DND-41 (cell line): ENCODE measurements at regions not wholly inside any gene's neighbourhood (a gene's known extent, or its start where the extent isn't known, plus 50 kb on each side); places are given as distances from the start of the nearest gene placed in this dataset.

Source experiments
- ATAC-seq: fragments of 200-7000 bp; cut with Tn5 transposase; 3 replicates; pipeline ENCODE4 v1.9.1; 2021; ENCODE audit warnings: low read depth; ENCODE audit not compliant: insufficient read depth
- DNase-seq: peaks from one replicate; pipeline ENCODE4 v3.0.0-alpha.2; 2020
- H2AFZ ChIP-seq: 2 replicates; pipeline ENCODE4 v1.6.0; 2012; ENCODE audit warnings: low read depth, low read length
- H3K27ac ChIP-seq: 2 replicates; pipeline ENCODE4 v1.5.1; 2012; ENCODE audit warnings: low read length, inconsistent platforms
- H3K27me3 ChIP-seq: fragments of 200-600 bp; sonication (generic); 2 replicates; pipeline ENCODE4 v1.6.0; 2012; ENCODE audit warnings: low read length, mild to moderate bottlenecking, inconsistent platforms; ENCODE audit not compliant: insufficient read depth, poor library complexity
- H3K36me3 ChIP-seq: 2 replicates; pipeline ENCODE4 v1.5.1; 2012; ENCODE audit warnings: low read length, inconsistent platforms; ENCODE audit not compliant: insufficient read depth
- H3K4me1 ChIP-seq: 2 replicates; pipeline ENCODE4 v1.5.1; 2012; ENCODE audit warnings: mild to moderate bottlenecking, low read length; ENCODE audit not compliant: insufficient read depth
- H3K4me2 ChIP-seq: 2 replicates; pipeline ENCODE4 v1.6.0; 2012; ENCODE audit warnings: mild to moderate bottlenecking, moderate library complexity, low read length, inconsistent platforms; ENCODE audit not compliant: insufficient read depth
- H3K4me3 ChIP-seq, 2 experiments: fragments of 200-600 bp in 1 of 2; shearing (Covaris generic) in 1 of 2; 2 replicates each; pipeline ENCODE4 v1.5.1; 2012 to 2016; ENCODE audit warnings: inconsistent platforms in 2 of 2, low read length in 2 of 2, mild to moderate bottlenecking in 2 of 2, low read depth in 1 of 2, moderate library complexity in 1 of 2
- H3K79me2 ChIP-seq: 2 replicates; pipeline ENCODE4 v1.6.0; 2012; ENCODE audit warnings: low read length, inconsistent platforms; ENCODE audit not compliant: insufficient read depth
- H3K9ac ChIP-seq: 2 replicates; pipeline ENCODE4 v1.6.0; 2012; ENCODE audit warnings: low read depth, mild to moderate bottlenecking, inconsistent platforms, low read length, moderate library complexity
- H3K9me3 ChIP-seq: 2 replicates; pipeline ENCODE4 v1.5.1; 2012; ENCODE audit warnings: low read length, moderate library complexity, mild to moderate bottlenecking, inconsistent platforms; ENCODE audit not compliant: insufficient read depth, severe bottlenecking
- H4K20me1 ChIP-seq: 2 replicates; pipeline ENCODE4 v1.6.0; 2012; ENCODE audit warnings: low read length; ENCODE audit not compliant: insufficient read depth
- CTCF ChIP-seq: IDR thresholded peaks from 2 replicates; pipeline ENCODE4 v1.5.1; 2012; ENCODE audit warnings: borderline replicate concordance, low read length, moderate library complexity, mild to moderate bottlenecking; ENCODE audit not compliant: poor library complexity, severe bottlenecking; ENCODE audit errors: extremely low read depth
- EZH2 ChIP-seq: IDR thresholded peaks from 3 replicates; pipeline ENCODE4 v1.6.1; 2012; ENCODE audit warnings: borderline replicate concordance, low read depth, mild to moderate bottlenecking, moderate library complexity, low read length, inconsistent platforms; ENCODE audit not compliant: severe bottlenecking

DNA sequence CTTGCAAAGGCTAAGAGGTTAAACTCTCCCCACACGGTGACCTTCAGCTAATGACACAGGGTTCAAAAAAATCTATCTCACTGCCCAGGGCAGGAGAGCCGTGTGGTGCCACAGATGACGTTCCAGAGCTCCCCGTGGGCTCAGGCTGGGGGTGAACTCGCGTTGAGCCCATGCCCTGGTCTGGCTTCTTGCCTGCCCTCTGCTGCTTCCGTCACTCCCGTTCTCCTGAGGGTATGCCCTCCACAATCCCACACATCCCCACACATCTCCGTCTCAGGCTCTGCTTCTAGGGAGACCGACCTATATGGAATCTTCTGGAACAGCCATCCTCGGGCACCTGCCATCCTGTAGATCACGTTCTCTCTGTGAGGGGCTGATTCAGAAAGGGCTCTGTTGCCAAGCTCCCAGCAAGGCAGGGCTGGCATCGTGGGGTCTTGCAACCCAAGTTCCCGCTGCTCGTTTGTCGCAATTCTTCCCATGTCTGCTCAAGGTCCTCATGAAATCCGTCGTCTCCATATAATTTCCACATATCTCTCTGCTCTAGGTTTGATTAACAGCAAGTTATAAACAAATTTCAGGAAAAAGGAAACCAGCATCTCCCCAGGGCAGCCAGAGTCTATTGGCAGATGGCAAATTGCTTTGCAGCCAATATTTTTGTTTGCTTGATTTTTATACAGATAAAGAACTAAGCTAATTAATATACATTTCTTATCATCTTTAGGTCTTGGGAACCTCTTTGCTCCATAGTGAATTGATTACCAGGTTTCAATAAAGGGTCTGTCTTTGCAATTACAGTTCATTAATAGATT is 278.2 kb downstream of the PTPRU start:
- no peaks in the 10 kb centered on the region for H3K79me2 ChIP-seq
- DNase-seq (no peak), ATAC-seq (no peak)
- no peak overlapping the region for H3K4me3 ChIP-seq
- H3K9me3 ChIP-seq, result no peaks in the 10 kb centered on the region
- peaks cover 5% of the 10 kb centered on the region; the same call in 1 of the 2 replicates for H4K20me1 ChIP-seq
- no peak overlapping the region for H3K9ac ChIP-seq
- no peaks in the 10 kb centered on the region for H3K36me3 ChIP-seq
- H3K27me3 ChIP-seq, result peaks cover 5% of the 10 kb centered on the region
- H3K4me1 ChIP-seq, result no peaks in the 10 kb centered on the region
- H3K27ac ChIP-seq, result no peak overlapping the region
- TF ChIP-seq CTCF, result no peak
- TF ChIP-seq EZH2, result no peak
- no peak overlapping the region for H2AFZ ChIP-seq
- no peak overlapping the region for H3K4me2 ChIP-seq

- H3K4me2 ChIP-seq, result no peak overlapping the region
- no peak overlapping the region for H2AFZ ChIP-seq
- H3K9ac ChIP-seq, result no peak overlapping the region
- TF ChIP-seq EZH2 (no peak), CTCF (peak; percentile 54)
- no peak overlapping the region for H3K27ac ChIP-seq
- no peaks in the 10 kb centered on the region for H3K79me2 ChIP-seq
- H3K4me1 ChIP-seq, result no peaks in the 10 kb centered on the region
- H4K20me1 ChIP-seq, result peaks cover 5% of the 10 kb centered on the region
- peaks cover 5% of the 10 kb centered on the region for H3K27me3 ChIP-seq
- DNase-seq (peak; percentile 8), ATAC-seq (0 out of 3 replicates have a peak, but pooled peaks have one; percentile 39)
- no peak overlapping the region for H3K4me3 ChIP-seq
- H3K9me3 ChIP-seq, result no peaks in the 10 kb centered on the region
- H3K36me3 ChIP-seq, result no peaks in the 10 kb centered on the region
These were observed 277.0 kb downstream of the PTPRU start for GRCh38 chr1:29513357-29513756.

DNA sequence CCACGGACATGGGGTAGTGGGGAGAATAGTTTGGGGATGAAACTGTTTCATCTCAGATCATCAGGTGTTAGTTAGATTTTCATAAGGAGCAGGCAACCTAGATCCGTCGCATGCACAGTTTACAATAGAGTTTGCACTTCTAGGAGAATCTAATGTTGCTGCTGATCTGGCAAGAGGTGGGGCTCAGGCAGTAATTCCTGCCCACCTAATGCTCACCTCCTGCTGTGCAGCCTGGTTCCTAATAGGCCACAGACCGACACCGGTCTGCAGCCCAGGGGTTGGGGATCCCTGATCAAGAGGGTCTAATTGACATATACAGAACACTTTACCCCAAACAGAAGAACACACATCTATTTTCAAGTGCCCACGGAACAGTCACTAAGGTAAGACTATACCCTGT is 275.1 kb downstream of the PTPRU start:
- Histone ChIP-seq H3K27me3 (peaks cover 5% of the 10 kb centered on the region), H3K36me3 (no peaks in the 10 kb centered on the region), H3K4me3 (no peak overlapping the region), H3K79me2 (no peaks in the 10 kb centered on the region), H3K9ac (no peak overlapping the region), H3K27ac (no peak overlapping the region), H4K20me1 (no peaks in the 10 kb centered on the region; the same call in 1 of the 2 replicates), H3K4me2 (no peak overlapping the region), H3K9me3 (no peaks in the 10 kb centered on the region), H3K4me1 (no peaks in the 10 kb centered on the region), H2AFZ (no peak overlapping the region)
- no peak for DNase-seq
- no peak for ATAC-seq
- TF ChIP-seq CTCF (no peak), EZH2 (no peak)
